ENCODE measurements at regions not wholly inside any gene's neighbourhood (a gene's known extent, or its start where the extent isn't known, plus 50 kb on each side); places are given as distances from the start of the nearest gene placed in this dataset.

DNA sequence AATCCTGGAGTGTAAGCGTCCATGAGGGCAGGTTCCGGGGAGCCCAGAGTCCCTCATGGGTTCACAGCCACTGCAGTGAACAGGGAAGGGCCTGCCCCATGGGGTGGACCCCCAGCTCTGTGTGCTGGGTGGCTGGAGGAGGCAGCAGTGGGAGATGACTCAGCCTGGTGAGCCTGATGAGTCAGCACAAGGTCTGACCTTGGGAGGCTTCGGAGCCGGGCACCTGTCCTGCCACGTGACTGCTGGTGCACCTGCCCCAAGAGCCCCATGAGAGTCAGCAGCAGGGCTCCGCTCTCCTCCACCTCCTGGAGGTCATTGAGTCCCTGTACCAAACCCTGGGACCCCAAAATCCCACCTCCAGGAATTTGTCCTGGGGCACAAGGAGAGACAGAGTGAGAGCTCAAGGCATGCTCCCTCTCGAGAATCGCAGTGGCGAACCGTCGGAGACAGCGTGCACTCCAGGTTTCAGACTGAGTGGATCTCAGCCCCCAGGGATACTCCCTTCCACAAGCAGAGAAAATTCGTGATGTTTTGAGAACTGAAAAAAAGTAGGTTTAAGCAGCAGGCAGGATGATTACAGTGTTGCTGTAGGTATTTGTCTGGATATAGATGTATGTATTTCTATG lies 1221.7 kb downstream of the BRD1 start:
- TF ChIP-seq, protein P1, sequence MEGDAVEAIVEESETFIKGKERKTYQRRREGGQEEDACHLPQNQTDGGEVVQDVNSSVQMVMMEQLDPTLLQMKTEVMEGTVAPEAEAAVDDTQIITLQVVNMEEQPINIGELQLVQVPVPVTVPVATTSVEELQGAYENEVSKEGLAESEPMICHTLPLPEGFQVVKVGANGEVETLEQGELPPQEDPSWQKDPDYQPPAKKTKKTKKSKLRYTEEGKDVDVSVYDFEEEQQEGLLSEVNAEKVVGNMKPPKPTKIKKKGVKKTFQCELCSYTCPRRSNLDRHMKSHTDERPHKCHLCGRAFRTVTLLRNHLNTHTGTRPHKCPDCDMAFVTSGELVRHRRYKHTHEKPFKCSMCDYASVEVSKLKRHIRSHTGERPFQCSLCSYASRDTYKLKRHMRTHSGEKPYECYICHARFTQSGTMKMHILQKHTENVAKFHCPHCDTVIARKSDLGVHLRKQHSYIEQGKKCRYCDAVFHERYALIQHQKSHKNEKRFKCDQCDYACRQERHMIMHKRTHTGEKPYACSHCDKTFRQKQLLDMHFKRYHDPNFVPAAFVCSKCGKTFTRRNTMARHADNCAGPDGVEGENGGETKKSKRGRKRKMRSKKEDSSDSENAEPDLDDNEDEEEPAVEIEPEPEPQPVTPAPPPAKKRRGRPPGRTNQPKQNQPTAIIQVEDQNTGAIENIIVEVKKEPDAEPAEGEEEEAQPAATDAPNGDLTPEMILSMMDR (conservative IDR thresholded peaks at IDR 0.05; ENCODE audit: low read depth in 2 of 2) = no peak
- TF ChIP-seq EZH2 (IDR thresholded peaks at IDR 0.05; ENCODE audit: low read depth, unreplicated experiment) (no peak), POLR2AphosphoS5 (IDR thresholded peaks at IDR 0.05; ENCODE audit: low read depth) (no peak), CREB1 (CRISPR knock-in tag; IDR thresholded peaks at IDR 0.05; ENCODE audit: low read depth) (no peak), EZH2phosphoT487 (IDR thresholded peaks at IDR 0.05; ENCODE audit: unreplicated experiment) (no peak), ZNF331 (CRISPR knock-in tag; IDR thresholded peaks at IDR 0.05; ENCODE audit: low read depth) (no peak), STAT1 (IDR thresholded peaks at IDR 0.05; ENCODE audit: unreplicated experiment) (no peak), JUNB (IDR thresholded peaks at IDR 0.05; ENCODE audit: unreplicated experiment) (no peak)
- TF ChIP-seq, protein P2, sequence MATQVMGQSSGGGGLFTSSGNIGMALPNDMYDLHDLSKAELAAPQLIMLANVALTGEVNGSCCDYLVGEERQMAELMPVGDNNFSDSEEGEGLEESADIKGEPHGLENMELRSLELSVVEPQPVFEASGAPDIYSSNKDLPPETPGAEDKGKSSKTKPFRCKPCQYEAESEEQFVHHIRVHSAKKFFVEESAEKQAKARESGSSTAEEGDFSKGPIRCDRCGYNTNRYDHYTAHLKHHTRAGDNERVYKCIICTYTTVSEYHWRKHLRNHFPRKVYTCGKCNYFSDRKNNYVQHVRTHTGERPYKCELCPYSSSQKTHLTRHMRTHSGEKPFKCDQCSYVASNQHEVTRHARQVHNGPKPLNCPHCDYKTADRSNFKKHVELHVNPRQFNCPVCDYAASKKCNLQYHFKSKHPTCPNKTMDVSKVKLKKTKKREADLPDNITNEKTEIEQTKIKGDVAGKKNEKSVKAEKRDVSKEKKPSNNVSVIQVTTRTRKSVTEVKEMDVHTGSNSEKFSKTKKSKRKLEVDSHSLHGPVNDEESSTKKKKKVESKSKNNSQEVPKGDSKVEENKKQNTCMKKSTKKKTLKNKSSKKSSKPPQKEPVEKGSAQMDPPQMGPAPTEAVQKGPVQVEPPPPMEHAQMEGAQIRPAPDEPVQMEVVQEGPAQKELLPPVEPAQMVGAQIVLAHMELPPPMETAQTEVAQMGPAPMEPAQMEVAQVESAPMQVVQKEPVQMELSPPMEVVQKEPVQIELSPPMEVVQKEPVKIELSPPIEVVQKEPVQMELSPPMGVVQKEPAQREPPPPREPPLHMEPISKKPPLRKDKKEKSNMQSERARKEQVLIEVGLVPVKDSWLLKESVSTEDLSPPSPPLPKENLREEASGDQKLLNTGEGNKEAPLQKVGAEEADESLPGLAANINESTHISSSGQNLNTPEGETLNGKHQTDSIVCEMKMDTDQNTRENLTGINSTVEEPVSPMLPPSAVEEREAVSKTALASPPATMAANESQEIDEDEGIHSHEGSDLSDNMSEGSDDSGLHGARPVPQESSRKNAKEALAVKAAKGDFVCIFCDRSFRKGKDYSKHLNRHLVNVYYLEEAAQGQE (IDR thresholded peaks at IDR 0.05; ENCODE audit: unreplicated experiment) = no peak
- TF ChIP-seq, protein P3, sequence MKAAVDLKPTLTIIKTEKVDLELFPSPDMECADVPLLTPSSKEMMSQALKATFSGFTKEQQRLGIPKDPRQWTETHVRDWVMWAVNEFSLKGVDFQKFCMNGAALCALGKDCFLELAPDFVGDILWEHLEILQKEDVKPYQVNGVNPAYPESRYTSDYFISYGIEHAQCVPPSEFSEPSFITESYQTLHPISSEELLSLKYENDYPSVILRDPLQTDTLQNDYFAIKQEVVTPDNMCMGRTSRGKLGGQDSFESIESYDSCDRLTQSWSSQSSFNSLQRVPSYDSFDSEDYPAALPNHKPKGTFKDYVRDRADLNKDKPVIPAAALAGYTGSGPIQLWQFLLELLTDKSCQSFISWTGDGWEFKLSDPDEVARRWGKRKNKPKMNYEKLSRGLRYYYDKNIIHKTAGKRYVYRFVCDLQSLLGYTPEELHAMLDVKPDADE (IDR thresholded peaks at IDR 0.05) = no peak

All from GM23338 (cell line).